Neuronal stem cell (in vitro differentiated cells): ENCODE measurements at regions not wholly inside any gene's neighbourhood (a gene's known extent, or its start where the extent isn't known, plus 50 kb on each side); places are given as distances from the start of the nearest gene placed in this dataset.

Source experiments
- DNase-seq: peaks from one replicate; pipeline ENCODE4 v3.0.0-alpha.2; 2013; ENCODE audit warnings: low spot score
- H2AFZ ChIP-seq: one replicate; pipeline ENCODE4 v1.6.1; 2013; ENCODE audit warnings: mild to moderate bottlenecking, low read length, inconsistent platforms
- H2AK5ac ChIP-seq: 2 replicates; pipeline ENCODE4 v1.6.1; 2013; ENCODE audit warnings: low read depth, mild to moderate bottlenecking, inconsistent platforms, low read length, moderate library complexity, mixed read lengths
- H2BK120ac ChIP-seq: 2 replicates; pipeline ENCODE4 v1.6.1; 2013; ENCODE audit warnings: low read depth, mild to moderate bottlenecking, inconsistent platforms, low read length, moderate library complexity, mixed read lengths
- H2BK12ac ChIP-seq: one replicate; pipeline ENCODE4 v1.6.1; 2013; ENCODE audit warnings: low read length, inconsistent platforms
- H2BK15ac ChIP-seq: 2 replicates; pipeline ENCODE4 v1.6.1; 2013; ENCODE audit warnings: mild to moderate bottlenecking, low read length, inconsistent platforms, mixed read lengths
- H2BK5ac ChIP-seq: one replicate; pipeline ENCODE4 v1.6.1; 2013; ENCODE audit warnings: inconsistent platforms, mild to moderate bottlenecking, low read length, moderate library complexity
- H3K14ac ChIP-seq: one replicate; pipeline ENCODE4 v1.6.1; 2013; ENCODE audit warnings: low read length, inconsistent platforms
- H3K18ac ChIP-seq: 2 replicates; pipeline ENCODE4 v1.6.1; 2013; ENCODE audit warnings: low read length, inconsistent platforms
- H3K23ac ChIP-seq: 2 replicates; pipeline ENCODE4 v1.6.1; 2013; ENCODE audit warnings: low read depth, mild to moderate bottlenecking, mixed read lengths, low read length, inconsistent platforms; ENCODE audit not compliant: poor library complexity
- H3K27ac ChIP-seq: replicated peaks from 3 replicates; pipeline ENCODE4 v1.5.1; 2013; ENCODE audit warnings: low read length, inconsistent platforms
- H3K27me3 ChIP-seq, 3 experiments: 2 replicates each; pipeline ENCODE4 v1.6.1; 2013; ENCODE audit warnings: low read length in 3 of 3, mild to moderate bottlenecking in 2 of 3, inconsistent platforms in 1 of 3, low read depth in 1 of 3, mixed read lengths in 1 of 3, moderate library complexity in 1 of 3; ENCODE audit not compliant: control insufficient read depth in 3 of 3, insufficient read depth in 3 of 3
- H3K36me3 ChIP-seq, 2 donors: replicated peaks in 1 of 2; 2 replicates each; pipeline ENCODE4 v1.6.1; 2013; ENCODE audit warnings: low read length in 2 of 2; ENCODE audit not compliant: control insufficient read depth in 2 of 2, insufficient read depth in 2 of 2
- H3K4ac ChIP-seq: 2 replicates; pipeline ENCODE4 v1.6.1; 2013; ENCODE audit warnings: inconsistent platforms, mild to moderate bottlenecking, low read length, moderate library complexity
- H3K4me1 ChIP-seq, 2 donors: 1 replicate in 1 of 2; 2 replicates in 1 of 2; pipeline ENCODE4 v1.6.1; 2013; ENCODE audit warnings: low read length in 2 of 2, low read depth in 1 of 2; ENCODE audit not compliant: control insufficient read depth in 2 of 2, insufficient read depth in 1 of 2
- H3K4me2 ChIP-seq: one replicate; pipeline ENCODE4 v1.6.1; 2013; ENCODE audit warnings: mild to moderate bottlenecking, low read length, inconsistent platforms; ENCODE audit not compliant: insufficient read depth, poor library complexity, severe bottlenecking
- H3K4me3 ChIP-seq, 2 donors: 2 replicates each; pipeline ENCODE4 v1.5.1; 2013; ENCODE audit warnings: low read length in 2 of 2, mild to moderate bottlenecking in 2 of 2, inconsistent platforms in 1 of 2, moderate library complexity in 1 of 2
- H3K79me1 ChIP-seq: one replicate; pipeline ENCODE4 v1.6.1; 2013; ENCODE audit warnings: low read depth, mild to moderate bottlenecking, inconsistent platforms, low read length, moderate library complexity
- H3K9ac ChIP-seq: one replicate; pipeline ENCODE4 v1.6.1; 2013; ENCODE audit warnings: mild to moderate bottlenecking, low read depth, low read length, inconsistent platforms; ENCODE audit not compliant: poor library complexity
- H3K9me3 ChIP-seq, 2 donors: replicated peaks in 1 of 2; 2 replicates each; pipeline versions ENCODE3 to v1.6.1; 2013; ENCODE audit warnings: low read length in 2 of 2, mild to moderate bottlenecking in 2 of 2, inconsistent platforms in 1 of 2, low read depth in 1 of 2, mixed read lengths in 1 of 2, moderate library complexity in 1 of 2; ENCODE audit not compliant: control insufficient read depth in 2 of 2, insufficient read depth in 1 of 2
- H4K8ac ChIP-seq: one replicate; pipeline ENCODE4 v1.6.1; 2013; ENCODE audit warnings: low read depth, mild to moderate bottlenecking, inconsistent platforms, low read length, moderate library complexity
- H4K91ac ChIP-seq: one replicate; pipeline ENCODE4 v1.6.1; 2013; ENCODE audit warnings: low read length, low read depth, mild to moderate bottlenecking, inconsistent platforms; ENCODE audit not compliant: poor library complexity
- WGBS, 2 donors: extraction: QIAGEN DNeasy Blood & Tissue Kit; methylation state at CpG; one replicate each; pipeline ENCODE4 v1.1.7; 2013; ENCODE audit warnings: missing lambda C conversion rate in 2 of 2, mixed read lengths in 1 of 2; ENCODE audit not compliant: insufficient read length in 2 of 2, insufficient replicate concordance in 1 of 2; ENCODE audit errors: extremely low coverage in 2 of 2; 5-methylcytosine and 5-hydroxymethylcytosine counted together

DNA sequence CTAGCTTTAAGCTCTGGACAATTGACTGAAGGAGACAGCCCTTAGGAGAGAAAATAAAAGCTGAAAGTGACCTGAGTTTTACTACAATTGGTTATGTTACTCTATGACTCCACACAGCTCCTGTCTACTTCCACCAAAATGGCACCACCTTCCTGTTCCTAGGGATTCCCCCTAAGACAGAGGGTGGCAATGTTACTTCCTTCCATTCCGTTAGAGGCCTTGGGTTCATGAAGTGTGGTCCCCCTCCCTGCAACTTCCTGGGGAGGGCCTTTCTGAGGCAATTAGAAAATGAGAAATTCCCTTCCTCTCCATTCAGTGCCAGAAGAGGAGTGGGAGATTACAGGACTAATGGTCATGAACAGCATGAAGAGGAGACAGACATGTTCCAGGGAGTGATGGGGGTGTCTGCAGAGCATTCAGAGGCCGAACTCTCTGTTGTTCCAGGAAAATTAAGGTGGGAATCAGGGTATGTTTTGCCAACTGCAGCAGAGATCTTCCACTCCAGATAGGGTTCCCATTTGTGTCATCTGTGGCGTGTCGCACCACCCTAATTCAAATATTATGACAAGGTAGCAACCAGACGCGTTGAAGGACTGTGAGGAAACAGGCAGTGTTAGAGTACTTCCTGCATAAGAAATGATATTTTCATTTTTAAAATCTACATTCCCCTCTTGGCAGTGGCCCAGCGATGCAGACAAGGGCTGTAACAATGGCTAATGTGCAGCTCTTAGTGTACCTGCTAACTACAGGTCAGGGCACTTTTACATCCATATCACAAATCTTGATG is 53.1 kb upstream of the TRIM67 start:
- H2AFZ ChIP-seq = no peak overlapping the region
- no peak overlapping the region for H3K4ac ChIP-seq
- H4K8ac ChIP-seq = no peak overlapping the region
- no peak overlapping the region for H3K4me3 ChIP-seq
- H2AK5ac ChIP-seq = no peak overlapping the region
- no peak overlapping the region for H2BK15ac ChIP-seq
- H3K14ac ChIP-seq = no peak overlapping the region
- no peak overlapping the region for H3K27ac ChIP-seq
- no peaks in the 10 kb centered on the region for H3K4me1 ChIP-seq
- no CpG with 5 or more reads among the region's 7 CpGs for whole genome bisulfite sequencing, 2 donors
- no peak overlapping the region for H4K91ac ChIP-seq
- no peak overlapping the region for H2BK12ac ChIP-seq
- H3K9ac ChIP-seq = no peak overlapping the region
- no peak overlapping the region for H2BK120ac ChIP-seq
- no peak overlapping the region for H3K4me2 ChIP-seq
- H3K79me1 ChIP-seq = no peaks in the 10 kb centered on the region
- H3K23ac ChIP-seq = no peak overlapping the region
- H3K36me3 ChIP-seq = no peaks in the 10 kb centered on the region
- peaks cover 0 to 3% of the 10 kb centered on the region in 2 donors for H3K9me3 ChIP-seq
- no peak overlapping the region for H2BK5ac ChIP-seq
- H3K27me3 ChIP-seq = peaks cover 0 to 3% (median 0%) of the 10 kb centered on the region in 3 experiments
- DNase-seq = no peak
- no peak overlapping the region for H3K18ac ChIP-seq

DNA sequence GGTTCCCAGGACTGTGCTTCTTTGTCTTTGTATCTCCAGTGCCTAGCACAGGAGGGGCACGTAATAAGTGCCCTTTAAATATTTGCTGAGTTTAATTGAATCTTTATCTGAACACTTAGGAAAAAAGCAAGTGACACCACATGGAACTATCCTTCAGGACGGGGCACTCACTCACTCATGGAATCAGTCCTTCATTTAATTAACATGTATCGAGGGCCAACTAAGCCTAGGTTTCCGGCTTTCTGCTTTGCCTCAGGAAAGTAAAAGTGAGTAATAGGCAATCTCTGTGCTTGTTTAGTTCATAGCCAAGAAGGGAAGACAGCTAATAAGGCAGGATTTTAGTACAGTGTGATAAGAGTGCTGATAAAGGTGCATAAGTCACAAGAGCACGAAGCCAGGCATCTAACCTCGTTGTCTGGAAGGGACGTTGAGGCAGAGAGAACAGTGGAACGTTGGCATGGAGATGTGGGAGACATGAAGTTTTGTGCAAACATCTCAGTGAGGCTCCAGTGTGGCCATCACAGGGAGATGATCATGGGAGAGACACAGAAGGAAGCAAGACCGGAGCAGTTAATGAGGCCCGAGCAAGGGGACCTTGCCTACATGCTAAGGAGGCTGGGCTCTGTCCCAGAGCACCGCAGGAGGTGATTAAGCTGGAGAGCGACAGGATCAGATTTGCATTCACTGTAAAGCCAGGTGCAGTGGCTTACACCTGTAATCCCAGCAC is 54.1 kb upstream of the TRIM67 start:
- Histone ChIP-seq H2AK5ac (no peak overlapping the region), H2BK5ac (no peak overlapping the region), H3K79me1 (no peaks in the 10 kb centered on the region), H3K4me3 (peak overlapping the region in 1 of 2 donors; percentile 37), H2AFZ (no peak overlapping the region), H3K27ac (no peak overlapping the region), H3K4ac (no peak overlapping the region), H3K4me1 (no peaks in the 10 kb centered on the region), H3K18ac (no peak overlapping the region), H3K9me3 (peaks cover 0 to 3% of the 10 kb centered on the region in 2 donors), H3K23ac (no peak overlapping the region), H3K14ac (no peak overlapping the region), H4K8ac (no peak overlapping the region), H4K91ac (no peak overlapping the region), H3K27me3 (peaks cover 0 to 3% (median 0%) of the 10 kb centered on the region in 3 experiments), H3K9ac (no peak overlapping the region), H2BK15ac (no peak overlapping the region), H2BK12ac (no peak overlapping the region), H3K36me3 (no peaks in the 10 kb centered on the region), H3K4me2 (no peak overlapping the region), H2BK120ac (no peak overlapping the region)
- no CpG with 5 or more reads among the region's 12 CpGs for WGBS, 2 donors
- no peak for DNase-seq

DNA sequence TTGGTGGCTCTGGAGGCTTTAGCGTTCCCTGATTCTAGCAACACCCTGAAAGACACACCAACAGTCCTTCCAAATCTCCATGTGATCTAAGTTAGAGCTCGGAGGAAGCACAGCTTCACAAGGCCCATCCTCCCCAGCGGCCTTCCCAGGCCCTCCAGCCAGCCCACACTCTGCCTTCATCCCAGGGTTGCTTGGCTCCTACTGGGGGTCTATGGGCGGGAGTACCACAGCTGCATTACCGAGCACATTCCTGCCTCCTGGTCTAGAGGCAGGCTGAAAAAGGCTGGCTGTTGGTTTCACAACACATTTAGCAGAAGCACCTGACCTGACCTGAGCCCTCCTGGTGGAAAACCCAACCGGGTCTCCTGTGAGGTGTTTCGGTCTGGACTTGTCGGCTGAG is 54.7 kb upstream of the TRIM67 start:
- Histone ChIP-seq H2AFZ (no peak overlapping the region), H3K36me3 (no peaks in the 10 kb centered on the region), H3K4me2 (no peak overlapping the region), H3K4ac (no peak overlapping the region), H3K27ac (no peak overlapping the region), H2BK120ac (no peak overlapping the region), H3K9me3 (peaks cover 0 to 3% of the 10 kb centered on the region in 2 donors), H2BK12ac (no peak overlapping the region), H2BK5ac (no peak overlapping the region), H2BK15ac (no peak overlapping the region), H3K4me1 (no peaks in the 10 kb centered on the region), H3K9ac (no peak overlapping the region), H3K23ac (no peak overlapping the region), H3K79me1 (no peaks in the 10 kb centered on the region), H3K18ac (no peak overlapping the region), H2AK5ac (no peak overlapping the region), H3K14ac (no peak overlapping the region), H4K91ac (no peak overlapping the region), H3K27me3 (peaks cover 0 to 3% (median 0%) of the 10 kb centered on the region in 3 experiments), H4K8ac (no peak overlapping the region), H3K4me3 (no peak overlapping the region)
- no CpG with 5 or more reads among the region's 8 CpGs for WGBS, 2 donors
- no peak for DNase-seq

DNA sequence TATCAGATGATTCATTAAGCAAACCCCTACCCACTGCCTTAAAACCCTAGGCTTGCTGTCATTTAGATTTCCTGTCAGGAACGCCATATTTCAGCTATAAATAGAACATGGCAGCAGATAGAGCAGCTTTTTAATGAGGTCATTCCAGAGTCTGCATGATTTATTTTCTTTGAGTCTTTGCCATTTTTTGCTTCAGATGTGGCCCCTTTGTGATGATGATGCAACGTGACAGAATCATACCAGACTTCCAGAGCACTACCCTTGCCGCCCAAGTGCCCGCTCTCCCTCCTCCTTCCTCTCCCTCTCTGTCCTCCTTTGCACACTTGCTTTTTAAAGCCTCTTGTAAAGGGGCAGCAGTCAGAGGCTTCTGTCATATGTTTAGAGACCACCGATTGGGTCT is 55.5 kb upstream of the TRIM67 start:
- Histone ChIP-seq H3K4me1 (no peaks in the 10 kb centered on the region), H3K9ac (no peak overlapping the region), H4K8ac (no peak overlapping the region), H4K91ac (no peak overlapping the region), H2AFZ (no peak overlapping the region), H3K14ac (no peak overlapping the region), H3K4me3 (no peak overlapping the region), H2BK120ac (no peak overlapping the region), H3K4ac (no peak overlapping the region), H2AK5ac (no peak overlapping the region), H2BK12ac (no peak overlapping the region), H3K27me3 (peaks cover 0 to 3% (median 0%) of the 10 kb centered on the region in 3 experiments), H3K36me3 (no peaks in the 10 kb centered on the region), H2BK15ac (no peak overlapping the region), H3K18ac (no peak overlapping the region), H3K79me1 (no peaks in the 10 kb centered on the region), H3K9me3 (peaks cover 0 to under 1% of the 10 kb centered on the region in 2 donors), H3K27ac (no peak overlapping the region), H3K4me2 (no peak overlapping the region), H3K23ac (no peak overlapping the region), H2BK5ac (no peak overlapping the region)
- DNase-seq = no peak
- no CpG with 5 or more reads among the region's 5 CpGs for WGBS, 2 donors
